ENCODE measurements at regions not wholly inside any gene's neighbourhood (a gene's known extent, or its start where the extent isn't known, plus 50 kb on each side); places are given as distances from the start of the nearest gene placed in this dataset.
A peak's percentile ranks its signal among the peaks of the same experiment; 100 is the strongest.

GRCh38 chr9:36778682-36779081, 206.0 kb downstream of the MELK start:
- in situ Hi-C loops (cut with HindIII; ENCODE audit: low pct_unique_long_range_greater_than_20kb, low sequenced_read_pairs) (no loop called here), intact Hi-C loops (cut with micrococcal nuclease; ENCODE audit: unreplicated experiment) (no loop called here)
- peaks cover 46% of the 10 kb centered on the region for H3K27me3 ChIP-seq (ENCODE audit: control insufficient read depth, insufficient read depth, low read length)
- TF ChIP-seq CTCF (IDR thresholded peaks at IDR 0.05) (no peak), SIN3A (IDR thresholded peaks at IDR 0.05; ENCODE audit: borderline replicate concordance, insufficient read depth, low read depth, low read length) (no peak), POLR2AphosphoS5 (IDR thresholded peaks at IDR 0.05; ENCODE audit: low read depth, low read length) (no peak), TCF7L2 (IDR thresholded peaks at IDR 0.05; ENCODE audit: low read depth, low read length) (no peak), REST (IDR thresholded peaks at IDR 0.05; ENCODE audit: insufficient read depth in 1 of 2, low read depth in 2 of 2, low read length in 1 of 2) (no peak)
- no peak overlapping the region for H3K4me3 ChIP-seq (ENCODE audit: low read depth in 2 of 2, low read length in 2 of 2)
- ATAC-seq (no peak), DNase-seq (ENCODE audit: low read depth, low spot score) (no peak)
- H3K36me3 ChIP-seq (ENCODE audit: control insufficient read depth, insufficient read depth, low read length) = no peaks in the 10 kb centered on the region
- peaks cover 11% of the 10 kb centered on the region; the same call in 1 of the 2 replicates for H3K4me1 ChIP-seq (ENCODE audit: control insufficient read depth, insufficient read depth, low read length)
- BruUV-seq (replicated peaks) = no TSS peak
- ChIA-PET POLR2A (no interaction called here), CTCF (no interaction called here)
- no peak overlapping the region for H3K27ac ChIP-seq (ENCODE audit: low read length)
- H3K9me3 ChIP-seq (ENCODE audit: control insufficient read depth, insufficient read depth, low read depth, low read length) = no peaks in the 10 kb centered on the region

GRCh38 chr9:36779582-36779981, 206.9 kb downstream of the MELK start:
- intact Hi-C loops (cut with micrococcal nuclease; ENCODE audit: unreplicated experiment) (no loop called here), in situ Hi-C loops (cut with HindIII; ENCODE audit: low pct_unique_long_range_greater_than_20kb, low sequenced_read_pairs) (no loop called here)
- ATAC-seq = peak; percentile 35; the same call in 1 of the 2 replicates

More at GRCh38 chr9:36779582-36779981, 206.9 kb downstream of the MELK start:
- no peak for TF ChIP-seq SIN3A (IDR thresholded peaks at IDR 0.05; ENCODE audit: borderline replicate concordance, insufficient read depth, low read depth, low read length)
- TF ChIP-seq CTCF (IDR thresholded peaks at IDR 0.05) = no peak
- TF ChIP-seq POLR2AphosphoS5 (IDR thresholded peaks at IDR 0.05; ENCODE audit: low read depth, low read length) = no peak
- no peak for TF ChIP-seq TCF7L2 (IDR thresholded peaks at IDR 0.05; ENCODE audit: low read depth, low read length)
- TF ChIP-seq REST (IDR thresholded peaks at IDR 0.05; ENCODE audit: insufficient read depth in 1 of 2, low read depth in 2 of 2, low read length in 1 of 2) = no peak
- ChIA-PET CTCF (no interaction called here), POLR2A (no interaction called here)
- H3K27me3 ChIP-seq (ENCODE audit: control insufficient read depth, insufficient read depth, low read length) = peaks cover 51% of the 10 kb centered on the region
- BruUV-seq (replicated peaks) = no TSS peak
- H3K27ac ChIP-seq (ENCODE audit: low read length) = no peak overlapping the region
- H3K9me3 ChIP-seq (ENCODE audit: control insufficient read depth, insufficient read depth, low read depth, low read length) = no peaks in the 10 kb centered on the region
- H3K36me3 ChIP-seq (ENCODE audit: control insufficient read depth, insufficient read depth, low read length) = no peaks in the 10 kb centered on the region
- peaks cover 11% of the 10 kb centered on the region; the same call in 1 of the 2 replicates for H3K4me1 ChIP-seq (ENCODE audit: control insufficient read depth, insufficient read depth, low read length)
- no peak for DNase-seq (ENCODE audit: low read depth, low spot score)
- no peak overlapping the region for H3K4me3 ChIP-seq (ENCODE audit: low read depth in 2 of 2, low read length in 2 of 2)
